Liver (tissue), 3 donors: ENCODE measurements at regions not wholly inside any gene's neighbourhood (a gene's known extent, or its start where the extent isn't known, plus 50 kb on each side); places are given as distances from the start of the nearest gene placed in this dataset.

ENCODE experiments used
- ATF3 ChIP-seq: IDR thresholded peaks from 2 replicates; pipeline ENCODE4 v1.6.1; 2016; ENCODE audit warnings: antibody characterized with exemption
- CTCF ChIP-seq: fragments of 150-350 bp; IDR thresholded peaks from 2 replicates; pipeline ENCODE4 v1.5.1; 2017; ENCODE audit warnings: improper control_type of control experiment, low read depth, low read length; ENCODE audit not compliant: missing input control
- MAX ChIP-seq: IDR thresholded peaks from 2 replicates; pipeline ENCODE4 v1.6.1; 2016; ENCODE audit warnings: antibody characterized with exemption
- REST ChIP-seq: IDR thresholded peaks from 2 replicates; pipeline ENCODE4 v1.6.1; 2016; ENCODE audit warnings: antibody characterized with exemption, mild to moderate bottlenecking
- TAF1 ChIP-seq: conservative IDR thresholded peaks from 2 replicates; pipeline ENCODE4 v1.6.1; 2016; ENCODE audit warnings: antibody characterized with exemption, mild to moderate bottlenecking
- YY1 ChIP-seq: IDR thresholded peaks from 2 replicates; pipeline ENCODE4 v1.6.1; 2016; ENCODE audit warnings: antibody characterized with exemption, mild to moderate bottlenecking
- ZBTB33 ChIP-seq: IDR thresholded peaks from 2 replicates; pipeline ENCODE4 v1.6.1; 2016; ENCODE audit warnings: antibody characterized with exemption
- donor health status: healthy.
- donor health status: healthy.

GRCh38 chr12:102540815-102541385, 60.5 kb upstream of the IGF1 start:
- TF ChIP-seq TAF1 (no peak), ZBTB33 (no peak), REST (no peak), CTCF (no peak), YY1 (no peak), ATF3 (no peak), MAX (no peak)
